Choroid plexus epithelial cell (primary cell): ENCODE measurements at regions not wholly inside any gene's neighbourhood (a gene's known extent, or its start where the extent isn't known, plus 50 kb on each side); places are given as distances from the start of the nearest gene placed in this dataset.

Experiments
- DNase-seq: peaks from one replicate; pipeline ENCODE4 v3.0.0-alpha.2; 2010; ENCODE audit warnings: low read depth
- H3K4me3 ChIP-seq: 2 replicates; pipeline ENCODE4 v1.5.1; 2011; ENCODE audit warnings: low read depth, mild to moderate bottlenecking, control low read depth, low read length, moderate library complexity
- TF ChIP-seq, protein P1 (sequence below): conservative IDR thresholded peaks from 2 replicates; pipeline ENCODE4 v1.5.1; 2011; ENCODE audit warnings: low read depth, mild to moderate bottlenecking, control low read depth, inconsistent platforms, low read length, moderate library complexity

DNA sequence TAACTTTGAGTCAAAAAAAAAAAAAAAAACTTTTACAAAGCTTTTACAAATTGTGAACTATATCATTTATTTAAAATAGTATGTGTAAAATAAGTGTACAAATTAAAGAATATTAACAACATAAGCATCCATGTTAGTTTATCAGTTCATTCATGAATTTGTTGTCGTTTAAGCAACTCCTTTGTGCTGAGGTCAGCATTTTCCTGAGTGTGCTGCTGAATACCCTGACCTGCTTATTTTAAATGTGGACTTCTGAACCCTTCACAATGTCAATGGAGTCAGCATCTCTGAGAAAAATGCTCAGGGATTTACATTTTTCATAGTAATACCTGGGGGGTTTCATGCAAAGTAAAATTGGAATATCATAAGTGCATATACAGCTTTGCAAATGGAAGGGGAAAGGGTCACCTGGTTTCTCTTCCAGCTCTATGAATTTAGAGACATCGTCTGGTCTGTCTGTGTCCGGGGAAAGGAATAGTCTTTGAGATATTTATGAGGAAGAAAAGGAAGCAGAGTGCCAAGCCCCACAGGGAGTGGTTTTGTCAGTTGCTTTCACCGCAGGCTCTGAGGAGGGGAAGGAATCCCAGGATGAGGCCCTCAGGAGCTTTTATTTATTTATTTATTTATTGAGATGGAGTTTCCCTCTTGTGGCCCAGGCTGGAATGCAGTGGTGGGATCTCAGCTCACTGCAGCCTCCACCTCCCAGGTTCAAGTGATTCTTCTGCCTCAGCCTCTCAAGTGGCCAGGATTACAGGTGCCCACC is 125.5 kb upstream of the SVIL start:
- DNase-seq = no peak
- TF ChIP-seq, protein P1, sequence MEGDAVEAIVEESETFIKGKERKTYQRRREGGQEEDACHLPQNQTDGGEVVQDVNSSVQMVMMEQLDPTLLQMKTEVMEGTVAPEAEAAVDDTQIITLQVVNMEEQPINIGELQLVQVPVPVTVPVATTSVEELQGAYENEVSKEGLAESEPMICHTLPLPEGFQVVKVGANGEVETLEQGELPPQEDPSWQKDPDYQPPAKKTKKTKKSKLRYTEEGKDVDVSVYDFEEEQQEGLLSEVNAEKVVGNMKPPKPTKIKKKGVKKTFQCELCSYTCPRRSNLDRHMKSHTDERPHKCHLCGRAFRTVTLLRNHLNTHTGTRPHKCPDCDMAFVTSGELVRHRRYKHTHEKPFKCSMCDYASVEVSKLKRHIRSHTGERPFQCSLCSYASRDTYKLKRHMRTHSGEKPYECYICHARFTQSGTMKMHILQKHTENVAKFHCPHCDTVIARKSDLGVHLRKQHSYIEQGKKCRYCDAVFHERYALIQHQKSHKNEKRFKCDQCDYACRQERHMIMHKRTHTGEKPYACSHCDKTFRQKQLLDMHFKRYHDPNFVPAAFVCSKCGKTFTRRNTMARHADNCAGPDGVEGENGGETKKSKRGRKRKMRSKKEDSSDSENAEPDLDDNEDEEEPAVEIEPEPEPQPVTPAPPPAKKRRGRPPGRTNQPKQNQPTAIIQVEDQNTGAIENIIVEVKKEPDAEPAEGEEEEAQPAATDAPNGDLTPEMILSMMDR = no peak
- H3K4me3 ChIP-seq = no peak overlapping the region

DNA sequence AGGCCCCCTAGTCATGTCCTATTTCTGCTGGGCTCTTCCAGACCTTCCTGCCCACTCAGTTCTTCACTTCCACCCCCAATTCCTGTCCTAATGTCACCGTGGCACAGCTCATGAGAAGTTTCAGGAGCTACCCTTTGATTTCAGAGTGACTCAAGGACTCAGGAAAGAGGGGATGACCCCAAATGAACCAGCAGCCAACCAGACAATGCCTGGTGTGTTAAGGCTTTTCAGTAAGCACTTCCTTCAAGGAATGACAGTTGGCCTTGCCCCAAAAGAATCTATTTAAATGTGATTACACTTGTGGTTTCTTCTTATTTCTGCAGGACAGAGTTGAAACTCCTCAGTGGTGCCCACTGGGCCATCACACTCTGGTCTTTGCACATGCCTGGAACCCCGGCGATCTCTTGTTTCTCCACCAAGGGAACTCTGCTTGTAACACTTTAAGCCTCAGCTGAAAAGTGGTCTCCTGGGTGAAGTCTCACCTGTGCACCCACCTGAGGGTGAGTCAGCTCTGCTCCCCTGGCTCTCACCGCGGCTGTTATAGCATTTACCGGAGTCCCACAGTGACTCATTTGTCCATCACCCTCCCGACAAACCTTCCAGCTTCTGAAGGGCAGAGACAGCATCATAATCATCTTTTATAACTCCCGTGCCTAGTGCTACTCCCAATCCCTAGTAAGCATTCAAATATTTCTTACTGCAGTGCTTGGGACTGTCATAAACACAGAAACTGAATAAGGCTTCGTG is 123.0 kb upstream of the SVIL start:
- TF ChIP-seq, protein P1 = no peak
- peak; percentile 22 for DNase-seq
- no peak overlapping the region for H3K4me3 ChIP-seq

DNA sequence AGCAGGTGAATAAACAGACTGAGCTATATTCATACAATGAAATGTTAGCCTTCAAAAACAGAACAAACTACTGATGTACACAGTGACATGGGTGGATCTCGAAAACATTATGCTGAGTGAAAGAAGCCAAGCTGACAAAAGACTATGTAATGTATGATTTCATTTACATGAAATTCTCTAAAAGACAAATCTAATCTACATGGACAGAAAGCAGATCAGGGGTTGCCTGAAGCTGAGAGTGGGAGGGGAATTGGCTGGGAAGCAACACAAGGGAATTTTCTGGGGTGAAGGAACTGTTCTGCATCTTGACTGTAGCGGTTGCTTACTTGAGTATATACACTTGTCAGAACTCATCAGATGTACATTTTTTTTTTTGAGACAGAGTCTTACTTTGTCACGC is 121.7 kb upstream of the SVIL start:
- TF ChIP-seq, protein P1 = no peak
- no peak for DNase-seq
- H3K4me3 ChIP-seq = no peak overlapping the region

DNA sequence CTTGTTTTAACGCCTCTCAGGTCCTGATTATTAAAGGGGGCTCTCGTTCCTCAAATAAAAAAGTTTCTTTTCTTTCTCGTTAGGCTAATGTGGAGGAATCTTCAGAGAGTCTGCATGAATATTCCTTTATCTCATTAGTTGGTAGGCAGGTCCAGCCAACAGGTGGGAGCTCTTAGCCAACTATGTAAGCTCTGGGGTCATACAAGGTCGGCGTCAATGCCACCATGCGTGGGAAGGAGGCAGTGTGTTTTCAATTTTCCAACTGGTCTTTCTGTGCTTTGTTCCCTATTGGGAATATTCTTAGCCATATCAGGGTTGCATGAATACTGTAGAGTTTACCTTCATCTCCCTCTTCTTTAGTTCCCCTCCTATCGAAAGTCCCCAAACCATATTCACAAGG is 118.5 kb upstream of the SVIL start:
- TF ChIP-seq, protein P1 = no peak
- no peak overlapping the region for H3K4me3 ChIP-seq
- no peak for DNase-seq

DNA sequence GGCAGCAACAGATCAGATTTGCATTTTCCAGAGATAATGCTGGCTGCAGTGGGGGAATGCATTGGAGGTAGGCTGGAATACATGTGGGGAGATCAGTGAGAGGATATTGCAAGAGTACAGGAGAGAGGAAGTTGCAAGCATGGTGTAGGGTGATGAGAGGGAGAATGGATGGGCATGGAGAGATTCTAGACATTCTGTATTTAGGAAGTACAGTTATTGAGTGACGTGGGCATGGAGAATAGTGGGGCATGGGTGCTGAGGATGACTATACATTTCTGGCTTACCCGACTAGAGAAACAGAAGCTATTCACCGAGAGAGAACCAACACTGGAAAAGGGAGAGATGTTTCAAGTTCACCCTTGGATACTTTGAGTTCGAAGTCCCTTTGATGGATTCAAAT is 116.9 kb upstream of the SVIL start:
- DNase-seq = no peak
- no peak overlapping the region for H3K4me3 ChIP-seq
- TF ChIP-seq, protein P1 = no peak

DNA sequence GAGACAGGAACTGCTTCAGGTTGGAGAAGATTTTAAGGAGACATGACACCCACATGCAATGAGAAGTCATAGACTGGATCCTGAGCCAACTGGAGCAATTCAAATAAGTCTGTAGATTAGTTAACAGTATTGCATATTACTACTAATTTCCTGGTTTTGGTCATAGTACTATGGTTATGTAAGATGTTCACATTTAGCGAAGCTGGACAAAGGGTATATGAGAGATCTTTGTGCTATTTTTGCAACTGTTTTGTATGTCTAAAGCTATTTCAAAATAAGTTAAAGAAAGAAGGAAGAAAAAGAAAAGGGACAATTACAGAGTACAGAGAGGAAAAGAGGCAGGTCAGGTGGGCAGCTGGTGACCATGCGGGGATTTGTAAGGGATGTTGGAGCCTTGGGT is 116.5 kb upstream of the SVIL start:
- TF ChIP-seq, protein P1 = no peak
- H3K4me3 ChIP-seq = no peak overlapping the region
- no peak for DNase-seq

DNA sequence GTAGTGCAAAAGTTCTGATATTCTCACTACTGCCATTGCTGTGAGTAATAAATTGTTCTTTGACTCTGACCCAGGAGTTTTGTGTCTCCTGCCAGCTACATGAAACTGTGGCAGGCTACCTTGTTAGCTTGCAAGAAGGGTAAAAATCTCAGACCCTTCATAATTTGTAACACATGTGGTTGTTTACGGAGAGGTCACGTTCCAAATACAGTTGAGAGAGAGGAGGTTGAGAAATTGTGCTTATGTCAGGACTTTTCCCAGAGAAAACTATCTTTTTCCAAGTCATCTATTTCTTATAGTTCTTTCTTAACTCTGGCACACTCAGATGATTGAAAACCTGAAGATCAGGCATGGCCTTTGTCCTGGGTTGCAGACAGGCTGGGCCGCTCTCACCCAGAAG is 114.4 kb upstream of the SVIL start:
- H3K4me3 ChIP-seq = no peak overlapping the region
- TF ChIP-seq, protein P1 = no peak
- no peak for DNase-seq
